HFF-Myc (cell line): ENCODE measurements at regions not wholly inside any gene's neighbourhood (a gene's known extent, or its start where the extent isn't known, plus 50 kb on each side); places are given as distances from the start of the nearest gene placed in this dataset.
"Not testable (repeated sequence)": the region's sequence is repeated elsewhere in the genome, so short reads cannot be mapped to it uniquely, and the experiment has no call there.

ENCODE experiments used
- DNase-seq: peaks from one replicate; pipeline ENCODE4 v3.0.0-alpha.2; 2011; ENCODE audit warnings: low read depth; ENCODE audit errors: extremely low read depth
- H3K4me3 ChIP-seq: replicated peaks from 2 replicates; pipeline ENCODE4 v1.5.1; 2011; ENCODE audit warnings: low read depth, mild to moderate bottlenecking, control low read depth, low read length
- CTCF ChIP-seq: IDR thresholded peaks from 2 replicates; pipeline ENCODE4 v1.5.1; 2012; ENCODE audit warnings: mild to moderate bottlenecking, low read depth, low read length, control low read depth; ENCODE audit errors: missing control alignments

DNA sequence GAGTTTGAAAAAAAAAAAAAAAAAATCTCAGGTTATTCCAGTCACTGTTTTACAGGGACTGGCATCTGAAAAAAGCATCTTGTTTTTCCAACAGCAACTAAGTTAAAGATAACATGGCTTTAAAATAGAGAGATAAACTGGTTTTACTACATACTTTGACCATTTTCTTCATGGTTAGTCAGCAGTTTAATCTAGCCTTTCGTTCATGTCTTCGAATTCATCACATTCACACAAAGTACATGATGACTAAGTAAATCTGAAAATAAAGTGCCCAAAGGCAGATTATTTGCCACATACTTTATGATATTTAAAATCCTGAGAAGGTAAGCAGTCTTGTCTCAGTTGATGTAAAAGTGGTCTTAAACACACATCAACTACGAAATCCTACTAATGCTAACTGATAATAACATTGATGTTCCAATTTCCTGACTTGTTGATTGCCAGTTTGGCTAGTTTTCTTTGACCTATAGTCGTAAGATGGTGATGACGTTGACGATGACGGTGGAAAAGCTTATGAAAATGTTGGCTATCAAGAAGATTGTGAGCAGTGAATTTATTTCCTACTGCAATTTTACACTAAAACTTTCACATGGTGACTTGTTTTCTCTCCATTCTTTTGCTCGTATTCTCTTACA lies 540.5 kb upstream of the BOD1L1 start:
- no peak for DNase-seq
- H3K4me3 ChIP-seq, result no peak overlapping the region
- TF ChIP-seq CTCF, result no peak

GRCh38 chr4:14168919-14169318 lies 541.4 kb upstream of the BOD1L1 start:
- no peak for TF ChIP-seq CTCF
- H3K4me3 ChIP-seq, result no peak overlapping the region
- peak; percentile 43 for DNase-seq

- TF ChIP-seq CTCF, result no peak
- no peak for DNase-seq
- no peak overlapping the region for H3K4me3 ChIP-seq
Measured at GRCh38 chr4:14169460-14169859, 541.9 kb upstream of the BOD1L1 start.

GRCh38 chr4:14169940-14170339 lies 542.4 kb upstream of the BOD1L1 start:
- not testable (repeated sequence) for H3K4me3 ChIP-seq, DNase-seq

GRCh38 chr4:14176613-14177012 lies 549.1 kb upstream of the BOD1L1 start:
- TF ChIP-seq CTCF, result no peak
- H3K4me3 ChIP-seq, result no peak overlapping the region

GRCh38 chr4:14177987-14178386 lies 550.5 kb upstream of the BOD1L1 start:
- DNase-seq, result no peak
- no peak for TF ChIP-seq CTCF
- H3K4me3 ChIP-seq, result no peak overlapping the region

More at GRCh38 chr4:14176613-14177012, 549.1 kb upstream of the BOD1L1 start:
- no peak for DNase-seq

DNA sequence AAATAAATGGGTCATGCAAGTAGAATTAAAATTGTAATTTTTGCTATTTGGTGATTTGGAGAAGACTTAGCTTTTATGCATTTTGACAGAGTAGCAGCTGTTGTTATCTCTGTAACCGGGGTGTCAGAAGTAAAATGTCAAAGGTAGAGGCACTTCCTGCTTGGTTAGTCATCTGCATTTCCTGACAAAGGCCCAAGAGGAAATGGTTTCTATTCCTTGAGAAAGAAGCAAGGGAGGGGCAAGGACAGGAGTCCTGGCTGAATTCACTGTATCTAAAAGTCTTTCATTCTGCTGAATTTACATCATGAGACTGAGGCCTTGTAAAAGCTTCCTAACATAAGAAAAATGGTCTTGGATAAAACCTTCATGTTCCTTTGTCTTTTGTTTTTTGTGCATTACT lies 550.9 kb upstream of the BOD1L1 start:
- H3K4me3 ChIP-seq, result no peak overlapping the region
- DNase-seq, result peak; percentile 17
- TF ChIP-seq CTCF, result no peak
